ACHN (cell line): ENCODE measurements at regions not wholly inside any gene's neighbourhood (a gene's known extent, or its start where the extent isn't known, plus 50 kb on each side); places are given as distances from the start of the nearest gene placed in this dataset.
"Not testable (repeated sequence)": the region's sequence is repeated elsewhere in the genome, so short reads cannot be mapped to it uniquely, and the experiment has no call there.

Source experiments
- DNase-seq: peaks from one replicate; pipeline ENCODE4 v3.0.0-alpha.2; 2015
- in situ Hi-C: cut with HindIII; loops from 2 replicates; pipeline ENCODE4 v1.10.0; 2017; ENCODE audit warnings: low sequenced_read_pairs, low pct_ligation_motif_present, low pct_unique_long_range_greater_than_20kb

GRCh38 chr12:124481257-124481750 lies 86.1 kb downstream of the NCOR2 start:
- DNase-seq, result no peak
- in situ Hi-C loops, result no loop called here

- in situ Hi-C loops, result no loop called here
- DNase-seq, result no peak
Measured at GRCh38 chr12:124480469-124481256, 86.7 kb downstream of the NCOR2 start.

GRCh38 chr12:124479680-124480468 lies 87.5 kb downstream of the NCOR2 start:
- no peak for DNase-seq
- in situ Hi-C loops, result no loop called here

GRCh38 chr12:124478985-124479645 lies 88.3 kb downstream of the NCOR2 start:
- in situ Hi-C loops, result no loop called here
- no peak for DNase-seq

GRCh38 chr12:124478416-124478815 lies 89.0 kb downstream of the NCOR2 start:
- no peak for DNase-seq
- in situ Hi-C loops, result no loop called here

GRCh38 chr12:124477107-124477915 lies 90.1 kb downstream of the NCOR2 start:
- peak; percentile 27 for DNase-seq
- in situ Hi-C loops, result no loop called here

- in situ Hi-C loops, result no loop called here
Measured at GRCh38 chr12:124476011-124476400, 91.4 kb downstream of the NCOR2 start.

GRCh38 chr12:124475295-124476010 lies 92.0 kb downstream of the NCOR2 start:
- DNase-seq, result no peak
- in situ Hi-C loops, result no loop called here

More at GRCh38 chr12:124476011-124476400, 91.4 kb downstream of the NCOR2 start:
- DNase-seq, result no peak

- in situ Hi-C loops, result no loop called here
- no peak for DNase-seq
Measured at GRCh38 chr12:124474709-124475108, 92.7 kb downstream of the NCOR2 start.

GRCh38 chr12:124472690-124473279 lies 94.6 kb downstream of the NCOR2 start:
- DNase-seq, result no peak
- in situ Hi-C loops, result no loop called here

GRCh38 chr12:124471828-124472227 lies 95.6 kb downstream of the NCOR2 start:
- in situ Hi-C loops, result no loop called here
- no peak for DNase-seq

- no peak for DNase-seq
- in situ Hi-C loops, result no loop called here
Measured at GRCh38 chr12:124470806-124471205, 96.6 kb downstream of the NCOR2 start.

GRCh38 chr12:124470139-124470538 lies 97.3 kb downstream of the NCOR2 start:
- in situ Hi-C loops, result no loop called here
- DNase-seq, result no peak

- in situ Hi-C loops, result no loop called here
Measured at GRCh38 chr12:124469193-124469888, 98.1 kb downstream of the NCOR2 start.

GRCh38 chr12:124467549-124467948 lies 99.9 kb downstream of the NCOR2 start:
- in situ Hi-C loops, result not testable (repeated sequence)

More at GRCh38 chr12:124469193-124469888, 98.1 kb downstream of the NCOR2 start:
- DNase-seq, result no peak

GRCh38 chr12:124466216-124467128 lies 100.9 kb downstream of the NCOR2 start:
- DNase-seq, result no peak
- in situ Hi-C loops, result no loop called here

More at GRCh38 chr12:124467549-124467948, 99.9 kb downstream of the NCOR2 start:
- DNase-seq, result not testable (repeated sequence)
